HCT116 (cell line): ENCODE measurements at regions not wholly inside any gene's neighbourhood (a gene's known extent, or its start where the extent isn't known, plus 50 kb on each side); places are given as distances from the start of the nearest gene placed in this dataset.

Experiments
- ATAC-seq: fragments of 200-7000 bp; cut with Tn5 transposase; 2 replicates; pipeline ENCODE4 v1.9.1; 2020; ENCODE audit warnings: mild to moderate bottlenecking, moderate library complexity
- BruUV-seq: library from RNA; stranded (reverse); fragments of 400-500 nt; replicated peaks from 2 replicates; lab custom pipeline; 2021; lab: Mats Ljungman, UMichigan
- CTCF ChIA-PET: fragments of 300-600 bp; sonication (Branson Sonifier 250); formaldehyde crosslinking; loops from one replicate; lab custom pipeline; 2021; ENCODE audit warnings: antibody characterized with exemption; lab: Charles Lee
- POLR2A ChIA-PET: fragments of 300-600, 350-600 bp; sonication (Branson Sonifier 250); formaldehyde crosslinking; loops from one replicate; lab custom pipeline; 2021; ENCODE audit warnings: antibody characterized with exemption; lab: Charles Lee
- RAD21 ChIA-PET, 2 experiments: fragments of 300-600 bp; sonication (Branson Sonifier 250); formaldehyde crosslinking; loops; one replicate each; lab custom pipeline; 2023; ENCODE audit warnings: low total read pairs in 2 of 2; ENCODE audit not compliant: uncharacterized antibody in 2 of 2, unreplicated experiment in 2 of 2, low non-redundant PET in 1 of 2; lab: Charles Lee
- DNase-seq: peaks from one replicate; pipeline ENCODE4 v3.0.0-alpha.2; 2010; ENCODE audit warnings: low read depth, low spot score
- H2AFZ ChIP-seq: fragments of 200-600 bp; shearing (Covaris generic), sonication (generic); 2 replicates; pipeline ENCODE4 v1.6.1; 2017; ENCODE audit warnings: low read depth, mixed run types, mixed read lengths, antibody characterized with exemption, low read length; ENCODE audit not compliant: poor library complexity, severe bottlenecking
- H3K27ac ChIP-seq: 2 replicates; pipeline ENCODE4 v1.5.1; 2012; ENCODE audit warnings: low read depth, low read length
- H3K27me3 ChIP-seq: fragments of 200-600 bp; sonication (generic); 2 replicates; pipeline ENCODE4 v1.6.1; 2016; ENCODE audit warnings: mixed run types, low read length, mixed read lengths; ENCODE audit not compliant: insufficient read depth
- H3K36me3 ChIP-seq, 2 experiments: fragments of 200-500 bp in 1 of 2; fragments of 200-600 bp in 1 of 2; sonication (Bioruptor generic) in 1 of 2; sonication (generic) in 1 of 2; 2 replicates each; pipeline versions ENCODE4 v1.5.1 to v1.6.1; 2014 to 2016; ENCODE audit warnings: low read length in 2 of 2, inconsistent platforms in 1 of 2, mixed read lengths in 1 of 2, mixed run types in 1 of 2; ENCODE audit not compliant: insufficient read depth in 2 of 2, control insufficient read depth in 1 of 2
- H3K4me1 ChIP-seq, 2 experiments: fragments of 200-600 bp in 1 of 2; sonication (generic) in 1 of 2; 2 replicates each; pipeline versions ENCODE4 v1.5.1 to v1.6.1; 2012 to 2017; ENCODE audit warnings: low read length in 2 of 2, inconsistent platforms in 1 of 2, mild to moderate bottlenecking in 1 of 2, mixed read lengths in 1 of 2, mixed run types in 1 of 2, moderate library complexity in 1 of 2; ENCODE audit not compliant: insufficient read depth in 2 of 2, control insufficient read depth in 1 of 2
- H3K4me2 ChIP-seq: fragments of 200-600 bp; sonication (generic); 2 replicates; pipeline ENCODE4 v1.6.1; 2017; ENCODE audit warnings: mixed run types, low read length, mixed read lengths
- H3K4me3 ChIP-seq, 2 experiments: fragments of 200-600 bp in 1 of 2; sonication (generic) in 1 of 2; replicated peaks in 1 of 2; 2 replicates each; pipeline ENCODE4 v1.5.1; 2011 to 2016; ENCODE audit warnings: low read length in 2 of 2, control low read depth in 1 of 2, low read depth in 1 of 2, mild to moderate bottlenecking in 1 of 2, mixed read lengths in 1 of 2, mixed run types in 1 of 2
- H3K79me2 ChIP-seq: fragments of 200-600 bp; sonication (generic); 2 replicates; pipeline ENCODE4 v1.6.1; 2017; ENCODE audit warnings: mild to moderate bottlenecking, mixed run types, low read length, moderate library complexity, mixed read lengths; ENCODE audit not compliant: insufficient read depth
- H3K9ac ChIP-seq: fragments of 200-600 bp; sonication (generic); 2 replicates; pipeline ENCODE4 v1.6.1; 2016; ENCODE audit warnings: low read length, mixed read lengths
- H3K9me2 ChIP-seq: fragments of 200-600 bp; sonication (generic), shearing (Covaris generic); 2 replicates; pipeline ENCODE4 v1.6.1; 2017; ENCODE audit warnings: mixed run types, mild to moderate bottlenecking, moderate library complexity; ENCODE audit not compliant: insufficient read depth
- H3K9me3 ChIP-seq, 2 experiments: fragments of 200-500 bp in 1 of 2; fragments of 200-600 bp in 1 of 2; sonication (Bioruptor generic) in 1 of 2; sonication (generic) in 1 of 2; 2 replicates each; pipeline ENCODE4 v1.6.1; 2014 to 2017; ENCODE audit warnings: low read length in 2 of 2, mixed read lengths in 2 of 2, inconsistent platforms in 1 of 2, low read depth in 1 of 2, mild to moderate bottlenecking in 1 of 2, mixed run types in 1 of 2, moderate library complexity in 1 of 2; ENCODE audit not compliant: control insufficient read depth in 1 of 2, insufficient read depth in 1 of 2
- H4K20me1 ChIP-seq: fragments of 200-600 bp; sonication (generic), shearing (Covaris generic); 2 replicates; pipeline ENCODE4 v1.6.1; 2017; ENCODE audit warnings: mixed run types, mild to moderate bottlenecking, moderate library complexity; ENCODE audit not compliant: insufficient read depth
- CBX3 ChIP-seq: IDR thresholded peaks from 2 replicates; pipeline ENCODE4 v1.6.1; 2012; ENCODE audit warnings: low read depth
- CEBPB ChIP-seq: IDR thresholded peaks from 2 replicates; pipeline ENCODE4 v1.6.1; 2012; ENCODE audit warnings: low read depth
- ELF1 ChIP-seq: IDR thresholded peaks from 2 replicates; pipeline ENCODE4 v1.6.1; 2012; ENCODE audit warnings: low read depth, borderline replicate concordance
- EZH2 ChIP-seq: fragments of 200-600 bp; sonication (generic); IDR thresholded peaks from 2 replicates; pipeline ENCODE4 v1.6.1; 2017; ENCODE audit warnings: antibody characterized with exemption, mixed run types
- EZH2phosphoT487 ChIP-seq: fragments of 200-600 bp; IDR thresholded peaks from 2 replicates; pipeline ENCODE4 v1.6.1; 2018; ENCODE audit warnings: antibody characterized with exemption, borderline replicate concordance
- FOSL1 ChIP-seq: IDR thresholded peaks from 2 replicates; pipeline ENCODE4 v1.6.1; 2012; ENCODE audit warnings: low read depth
- JUND ChIP-seq: IDR thresholded peaks from 2 replicates; pipeline ENCODE4 v1.6.1; 2012
- RAD21 ChIP-seq: IDR thresholded peaks from 2 replicates; pipeline ENCODE4 v1.6.1; 2012; ENCODE audit warnings: low read depth, mild to moderate bottlenecking
- SIN3A ChIP-seq: IDR thresholded peaks from 2 replicates; pipeline ENCODE4 v1.6.1; 2012; ENCODE audit warnings: low read depth
- SP1 ChIP-seq: IDR thresholded peaks from 2 replicates; pipeline ENCODE4 v1.6.1; 2012; ENCODE audit warnings: low read depth
- SRF ChIP-seq: IDR thresholded peaks from 2 replicates; pipeline ENCODE4 v1.6.1; 2012; ENCODE audit warnings: low read depth
- ZFX ChIP-seq: fragments of 450-650 bp; IDR thresholded peaks from 2 replicates; pipeline ENCODE4 v1.6.1; 2017
- ZNF274 ChIP-seq: fragments of 200-500 bp; sonication (Bioruptor generic); IDR thresholded peaks from 2 replicates; pipeline ENCODE4 v1.6.1; 2014; ENCODE audit warnings: mild to moderate bottlenecking, low read depth, low read length, inconsistent platforms
- intact Hi-C: fragments of 100-400 bp; cut with micrococcal nuclease; formaldehyde crosslinking; loops from 2 replicates; pipeline ENCODE4 v1.10.0; 2022
- TF ChIP-seq, protein P1 (sequence below), 3 experiments: fragments of 200-600 bp in 1 of 3; sonication (generic) in 1 of 3; IDR thresholded peaks in 2 of 3; conservative IDR thresholded peaks in 1 of 3; 2 replicates each; pipeline ENCODE4 v1.5.1; 2012 to 2017; ENCODE audit warnings: low read depth in 2 of 3, low read length in 2 of 3, antibody characterized with exemption in 1 of 3, borderline replicate concordance in 1 of 3, control low read depth in 1 of 3, mild to moderate bottlenecking in 1 of 3, mixed read lengths in 1 of 3, mixed run types in 1 of 3, moderate library complexity in 1 of 3; ENCODE audit not compliant: insufficient read depth in 1 of 3

DNA sequence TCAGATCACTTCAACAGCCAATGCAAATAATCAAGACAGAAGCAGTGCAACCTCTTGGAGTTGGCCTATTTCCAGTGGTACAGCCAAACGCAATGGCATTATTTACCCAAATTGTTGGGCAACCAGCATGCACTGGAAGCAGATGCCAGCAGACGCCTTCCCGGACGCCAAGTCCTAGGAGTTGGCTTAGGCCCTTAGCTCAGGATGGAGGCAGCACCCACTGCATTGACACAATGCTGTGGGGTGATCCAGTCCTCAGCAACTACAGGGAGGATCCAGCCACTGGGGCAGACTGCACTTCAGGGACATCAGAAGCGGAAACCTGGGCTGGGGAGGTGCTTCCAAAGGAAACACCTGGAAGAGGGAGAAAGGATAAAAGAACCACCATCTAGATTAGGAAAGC is 290.4 kb downstream of the FAM43A start:
- no TSS peak for BruUV-seq
- H3K79me2 ChIP-seq: no peaks in the 10 kb centered on the region
- no peak overlapping the region for H3K4me2 ChIP-seq
- DNase-seq: no peak
- ChIA-PET POLR2A (no interaction called here), CTCF (interaction anchor here (0.7 kb wide), 1 partner anchor 284 kb away, joined by 4 read pairs; no protein-coding TSS in a partner anchor), RAD21 (no interaction called here)
- no peaks in the 10 kb centered on the region for H3K36me3 ChIP-seq
- intact Hi-C loops: no loop called here
- H2AFZ ChIP-seq: no peak overlapping the region
- H4K20me1 ChIP-seq: no peaks in the 10 kb centered on the region
- no peaks in the 10 kb centered on the region for H3K4me1 ChIP-seq
- H3K9me2 ChIP-seq: no peaks in the 10 kb centered on the region
- no peak overlapping the region for H3K4me3 ChIP-seq
- no peaks in the 10 kb centered on the region for H3K27me3 ChIP-seq
- TF ChIP-seq FOSL1: no peak
- no peak for TF ChIP-seq SRF
- TF ChIP-seq JUND: no peak
- no peak for TF ChIP-seq ZFX
- TF ChIP-seq, protein P1, sequence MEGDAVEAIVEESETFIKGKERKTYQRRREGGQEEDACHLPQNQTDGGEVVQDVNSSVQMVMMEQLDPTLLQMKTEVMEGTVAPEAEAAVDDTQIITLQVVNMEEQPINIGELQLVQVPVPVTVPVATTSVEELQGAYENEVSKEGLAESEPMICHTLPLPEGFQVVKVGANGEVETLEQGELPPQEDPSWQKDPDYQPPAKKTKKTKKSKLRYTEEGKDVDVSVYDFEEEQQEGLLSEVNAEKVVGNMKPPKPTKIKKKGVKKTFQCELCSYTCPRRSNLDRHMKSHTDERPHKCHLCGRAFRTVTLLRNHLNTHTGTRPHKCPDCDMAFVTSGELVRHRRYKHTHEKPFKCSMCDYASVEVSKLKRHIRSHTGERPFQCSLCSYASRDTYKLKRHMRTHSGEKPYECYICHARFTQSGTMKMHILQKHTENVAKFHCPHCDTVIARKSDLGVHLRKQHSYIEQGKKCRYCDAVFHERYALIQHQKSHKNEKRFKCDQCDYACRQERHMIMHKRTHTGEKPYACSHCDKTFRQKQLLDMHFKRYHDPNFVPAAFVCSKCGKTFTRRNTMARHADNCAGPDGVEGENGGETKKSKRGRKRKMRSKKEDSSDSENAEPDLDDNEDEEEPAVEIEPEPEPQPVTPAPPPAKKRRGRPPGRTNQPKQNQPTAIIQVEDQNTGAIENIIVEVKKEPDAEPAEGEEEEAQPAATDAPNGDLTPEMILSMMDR (IDR thresholded peaks at IDR 0.05 in 2 of 3, conservative IDR thresholded peaks at IDR 0.05 in 1 of 3; ENCODE audit: borderline replicate concordance in 1 of 3, insufficient read depth in 1 of 3, low read depth in 2 of 3, low read length in 2 of 3): no peak
- no peak for TF ChIP-seq SP1
- no peak for TF ChIP-seq CEBPB
- no peak for TF ChIP-seq ELF1
- no peak for TF ChIP-seq ZNF274
- no peak for TF ChIP-seq EZH2
- TF ChIP-seq RAD21: no peak
- TF ChIP-seq CBX3: no peak
- TF ChIP-seq EZH2phosphoT487: no peak
- no peak for TF ChIP-seq SIN3A
- no peaks in the 10 kb centered on the region for H3K9me3 ChIP-seq
- ATAC-seq: no peak
- H3K9ac ChIP-seq: no peak overlapping the region
- H3K27ac ChIP-seq: no peak overlapping the region
